GM21717 (cell line): ENCODE measurements at regions not wholly inside any gene's neighbourhood (a gene's known extent, or its start where the extent isn't known, plus 50 kb on each side); places are given as distances from the start of the nearest gene placed in this dataset.

ENCODE experiments used
- ATAC-seq: cut with Tn5 transposase; IDR thresholded peaks from one replicate; pipeline ENCODE4 v1.9.1; 2021; ENCODE audit warnings: mild to moderate bottlenecking, moderate library complexity; ENCODE audit not compliant: unreplicated experiment

DNA sequence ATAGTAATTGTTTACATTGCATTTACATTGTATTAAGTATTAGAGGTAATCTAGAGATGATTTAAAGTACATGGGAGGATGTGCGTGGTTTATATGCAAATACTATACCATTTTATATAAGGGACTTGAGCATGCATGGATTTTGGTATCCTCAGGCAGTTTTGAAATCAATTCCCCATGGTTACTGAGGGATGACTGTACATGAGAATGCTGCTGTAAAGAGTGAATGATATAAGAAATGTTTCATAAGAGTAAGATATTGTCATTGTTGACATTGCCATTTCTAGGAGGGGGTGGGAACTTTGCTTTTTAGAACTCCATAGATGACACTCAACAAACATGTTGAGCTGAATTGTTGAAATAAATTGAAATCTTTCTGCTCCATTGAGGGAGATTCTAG lies 185.0 kb downstream of the SEMA6A start:
- no peak for ATAC-seq

- ATAC-seq = no peak
Measured at GRCh38 chr5:116388564-116389258, 185.9 kb downstream of the SEMA6A start.

DNA sequence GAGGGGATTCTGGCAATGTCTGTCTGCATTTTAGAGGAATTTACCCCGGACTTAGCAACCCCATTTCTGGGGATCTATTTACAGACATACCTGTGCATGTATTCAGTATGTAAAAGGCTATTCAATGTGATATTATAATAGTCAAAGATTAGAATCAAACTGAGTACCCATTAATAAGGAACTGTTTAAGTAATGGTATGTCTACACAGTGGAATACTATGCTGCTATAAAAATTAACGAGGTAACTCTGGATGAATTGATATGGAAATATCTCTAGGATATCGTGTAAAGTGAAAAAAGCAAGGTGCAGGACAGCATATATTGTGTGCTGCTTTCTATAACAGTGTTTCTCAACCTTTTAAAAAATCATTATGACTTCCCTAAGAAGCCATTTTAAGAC lies 186.9 kb downstream of the SEMA6A start:
- no peak for ATAC-seq

GRCh38 chr5:116386633-116387032 lies 188.0 kb downstream of the SEMA6A start:
- no peak for ATAC-seq

DNA sequence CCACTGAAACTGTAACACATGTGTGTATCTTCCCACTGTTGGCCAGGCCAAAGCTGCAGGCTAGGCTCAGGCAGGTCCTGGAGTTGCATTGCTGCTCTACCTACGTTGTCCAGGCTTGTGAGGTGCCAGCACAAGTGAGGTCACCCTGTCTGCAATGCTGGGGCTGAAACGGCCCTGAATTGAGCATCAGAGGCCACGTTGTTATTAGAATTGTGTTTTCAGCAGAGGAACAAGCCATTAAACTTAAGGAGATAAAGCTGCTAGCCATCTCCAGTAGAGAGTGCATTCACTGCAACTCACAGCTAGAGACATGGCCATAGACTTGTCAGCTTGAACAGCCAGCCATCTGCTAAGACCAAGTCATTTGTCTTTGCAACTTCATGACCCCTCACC lies 191.8 kb downstream of the SEMA6A start:
- no peak for ATAC-seq

DNA sequence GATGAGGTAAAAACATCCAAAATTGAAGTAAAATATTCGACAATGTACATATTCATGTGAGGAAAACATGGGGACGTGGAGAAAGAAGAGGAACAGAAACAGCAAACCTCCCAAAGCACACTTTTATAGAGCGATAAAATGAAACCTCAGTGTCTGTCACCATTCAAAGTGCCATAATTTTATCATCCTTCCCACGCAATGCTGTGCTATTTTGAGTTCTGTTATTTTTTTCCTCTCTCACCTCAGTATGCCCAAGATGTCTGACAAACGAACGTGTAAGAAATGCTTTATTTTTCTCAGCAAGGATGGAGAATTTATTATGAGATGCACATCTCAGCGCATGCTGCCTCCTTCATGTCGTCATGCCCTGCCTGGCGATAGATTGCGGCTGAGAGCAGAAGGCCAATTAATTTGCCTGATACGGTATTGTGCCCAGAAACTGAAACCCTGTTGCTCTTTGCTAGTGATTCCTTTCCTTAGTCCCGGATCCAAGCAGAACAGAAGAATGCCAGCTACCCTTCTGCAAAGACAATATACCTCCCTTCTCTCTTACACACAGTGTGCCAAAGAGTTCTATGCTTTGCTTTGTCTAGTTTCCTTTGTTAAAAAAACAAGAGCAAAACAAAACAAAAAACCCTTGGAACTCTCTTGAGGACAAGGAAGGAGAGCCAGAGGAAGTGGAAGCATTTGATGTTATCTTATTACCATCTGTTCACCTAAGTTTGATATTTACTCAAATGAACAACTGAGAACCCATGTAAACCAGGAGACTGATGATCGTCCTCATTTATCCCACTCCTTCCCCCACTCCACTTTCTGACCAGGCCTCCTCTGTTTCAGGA lies 192.4 kb downstream of the SEMA6A start:
- no peak for ATAC-seq

- no peak for ATAC-seq
Measured at GRCh38 chr5:116381201-116381600, 193.4 kb downstream of the SEMA6A start.

DNA sequence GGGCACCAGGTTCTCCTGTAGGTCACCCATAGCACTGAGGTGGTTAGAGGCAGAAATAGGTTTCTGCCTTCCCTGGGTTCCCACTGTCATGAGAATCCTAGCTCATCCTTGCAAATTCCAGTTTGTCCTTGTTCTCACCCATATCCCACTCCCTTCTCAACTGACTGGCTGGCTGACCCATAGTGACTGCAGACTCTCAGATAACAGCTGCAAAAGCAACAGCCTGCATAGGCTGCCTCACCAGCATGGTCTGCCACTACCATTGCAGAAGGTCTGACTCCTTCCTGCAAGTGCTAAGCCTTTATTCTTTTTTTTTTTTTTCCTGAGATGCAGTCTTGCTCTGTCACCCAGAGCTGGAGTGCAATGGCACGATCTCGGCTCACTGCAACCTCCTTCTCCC lies 194.0 kb downstream of the SEMA6A start:
- no peak for ATAC-seq

DNA sequence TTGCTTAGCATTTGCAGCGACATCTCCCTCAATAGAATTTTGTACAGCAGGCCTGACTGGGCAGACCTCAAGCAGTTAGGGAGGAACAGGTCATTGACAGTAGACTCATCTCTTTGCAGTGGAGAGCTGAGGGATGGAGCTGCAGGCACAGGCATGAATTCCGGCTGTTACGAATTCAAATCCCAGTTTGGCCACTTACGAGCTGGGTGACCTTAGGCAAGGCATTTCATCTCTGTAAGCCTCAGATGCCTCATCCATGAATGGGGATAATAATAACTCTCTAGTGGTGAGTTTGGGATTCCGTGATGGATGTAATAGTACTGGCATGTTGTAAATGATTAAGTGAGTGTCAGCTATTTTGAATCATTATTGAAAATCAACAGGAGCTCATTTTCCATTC lies 195.3 kb downstream of the SEMA6A start:
- no peak for ATAC-seq

DNA sequence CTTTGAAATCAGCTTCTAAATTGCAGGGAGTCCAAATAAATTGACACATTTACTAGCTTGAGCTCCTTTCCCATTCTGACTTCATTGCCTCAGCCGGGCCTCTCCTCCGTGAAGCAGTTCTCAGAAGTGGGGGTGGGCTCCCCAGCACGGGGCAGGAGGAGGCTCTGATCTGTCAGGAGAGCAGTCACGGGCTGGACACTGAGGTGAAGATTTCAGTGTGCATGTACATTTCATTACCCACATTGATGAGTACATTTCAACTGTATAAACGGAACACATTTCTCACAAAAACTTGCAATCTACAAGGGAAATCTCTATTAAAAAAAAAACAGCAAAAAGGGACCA lies 195.9 kb downstream of the SEMA6A start:
- ATAC-seq = no peak

DNA sequence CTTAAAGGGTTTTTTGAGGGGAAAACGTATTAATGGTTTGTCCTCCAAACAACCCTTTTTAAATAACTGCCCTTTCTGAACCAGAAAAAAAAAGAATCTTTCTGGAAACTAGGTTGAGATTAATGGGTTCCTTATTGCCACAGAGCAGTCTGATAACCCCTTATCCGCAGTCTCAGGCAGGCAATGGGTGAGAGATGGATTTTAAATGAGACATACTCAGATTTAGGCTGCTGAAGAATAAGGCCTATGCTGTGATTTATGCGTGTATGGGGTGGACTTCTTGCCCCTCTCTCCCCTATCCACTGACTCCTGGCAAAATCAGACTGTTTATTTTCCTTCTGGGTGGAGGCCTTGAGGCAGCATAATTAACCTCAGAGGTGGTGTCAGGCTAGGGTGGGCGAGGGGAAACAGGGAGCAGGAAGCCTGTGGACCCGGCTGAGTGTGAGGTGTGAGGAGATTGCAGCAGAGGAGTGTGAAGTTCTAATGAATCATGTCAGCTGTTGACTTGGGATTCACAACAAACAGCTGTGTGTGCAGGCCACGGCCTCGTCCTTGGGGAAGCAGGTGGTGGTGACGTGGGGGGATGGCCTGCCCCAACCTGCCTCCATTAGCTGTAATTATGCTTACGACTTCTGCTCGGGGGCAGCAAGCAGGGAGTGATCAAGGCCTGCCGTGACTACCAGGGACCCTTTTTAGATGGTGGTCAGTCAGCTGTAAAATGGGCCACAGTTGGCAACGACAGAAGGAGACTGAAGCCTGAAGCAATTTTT lies 196.4 kb downstream of the SEMA6A start:
- no peak for ATAC-seq

- ATAC-seq = no peak
Measured at GRCh38 chr5:116377276-116378006, 197.2 kb downstream of the SEMA6A start.

GRCh38 chr5:116375926-116376325 lies 198.7 kb downstream of the SEMA6A start:
- ATAC-seq = no peak

GRCh38 chr5:116374434-116374852 lies 200.2 kb downstream of the SEMA6A start:
- peak; percentile 55 for ATAC-seq

DNA sequence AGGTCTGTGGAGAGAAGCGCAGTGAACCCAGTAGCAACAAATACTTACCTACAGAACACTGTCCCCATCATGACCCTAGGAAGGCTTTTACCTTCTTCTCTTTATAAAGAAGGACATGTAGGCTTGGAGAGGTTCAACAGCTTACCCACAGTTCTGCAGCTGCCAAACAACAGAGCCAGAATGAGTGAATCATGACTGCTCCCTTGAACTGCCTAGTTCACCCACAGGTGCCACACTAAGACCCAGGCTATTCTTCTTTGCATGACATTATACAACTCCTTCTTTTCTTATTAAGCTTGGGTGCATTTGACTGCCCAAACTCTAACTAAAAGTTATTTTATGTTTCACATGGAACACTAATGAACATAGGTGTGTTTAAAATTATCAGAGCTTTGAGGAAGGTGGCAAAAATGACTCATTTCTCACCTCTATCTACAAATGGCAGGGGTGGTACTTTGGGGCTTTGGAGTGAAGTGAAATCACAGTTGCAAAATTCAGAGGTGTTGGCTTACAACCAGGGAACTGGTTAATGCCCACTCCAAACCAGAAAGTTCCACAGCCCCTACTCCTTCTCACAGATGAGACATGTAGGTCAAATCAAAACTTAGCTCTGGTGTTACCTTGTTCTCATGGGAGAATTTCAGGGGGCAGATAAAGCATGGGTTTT lies 201.6 kb downstream of the SEMA6A start:
- ATAC-seq = no peak

- no peak for ATAC-seq
Measured at GRCh38 chr5:116371935-116372334, 202.7 kb downstream of the SEMA6A start.

GRCh38 chr5:116371431-116371830 lies 203.2 kb downstream of the SEMA6A start:
- no peak for ATAC-seq

DNA sequence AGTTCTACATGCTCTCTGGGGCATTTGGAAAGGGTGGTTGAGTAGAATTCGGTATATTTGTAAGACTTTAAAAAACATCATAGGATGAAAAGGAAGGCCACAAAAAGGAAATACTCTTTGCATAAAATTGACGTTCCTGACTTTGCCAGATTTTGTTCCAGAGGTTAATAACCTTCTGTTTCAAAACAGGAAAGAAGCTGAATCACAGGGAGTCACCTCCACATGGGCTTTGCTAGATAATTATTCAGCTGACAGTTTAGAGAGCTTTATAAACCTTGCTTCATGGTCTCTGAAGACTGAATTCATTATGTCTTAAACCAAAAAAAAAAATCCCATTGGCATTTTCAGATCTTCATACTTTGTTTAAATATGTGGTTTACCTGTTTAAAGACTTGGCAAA lies 203.7 kb downstream of the SEMA6A start:
- ATAC-seq = no peak

- ATAC-seq = no peak
Measured at GRCh38 chr5:116370149-116370548, 204.5 kb downstream of the SEMA6A start.

GRCh38 chr5:116365006-116365496 lies 209.6 kb downstream of the SEMA6A start:
- peak; percentile 97 for ATAC-seq
